OCI-LY7 (cell line): ENCODE measurements at regions not wholly inside any gene's neighbourhood (a gene's known extent, or its start where the extent isn't known, plus 50 kb on each side); places are given as distances from the start of the nearest gene placed in this dataset.

Source experiments
- BruUV-seq: library from RNA; stranded (reverse); fragments of 400-500 nt; replicated peaks from 2 replicates; lab custom pipeline; 2021; lab: Mats Ljungman, UMichigan
- CTCF ChIA-PET: fragments of 300-600 bp; sonication (Branson Sonifier 250); formaldehyde crosslinking; loops from one replicate; lab custom pipeline; 2022; ENCODE audit warnings: antibody characterized with exemption; ENCODE audit not compliant: unreplicated experiment; lab: Charles Lee
- POLR2A ChIA-PET: fragments of 300-600 bp; sonication (Branson Sonifier 250); formaldehyde crosslinking; loops from one replicate; lab custom pipeline; 2022; ENCODE audit warnings: antibody characterized with exemption; lab: Charles Lee
- DNase-seq: peaks from one replicate; pipeline ENCODE4 v3.0.0-alpha.2; 2015; ENCODE audit warnings: low spot score
- H2AFZ ChIP-seq: fragments of 200-600 bp; sonication (generic), shearing (Covaris generic); 2 replicates; pipeline ENCODE4 v1.6.1; 2014; ENCODE audit warnings: mild to moderate bottlenecking, antibody characterized with exemption, low read length, moderate library complexity
- H3K27ac ChIP-seq: fragments of 200-600 bp; sonication (generic); 2 replicates; pipeline ENCODE4 v1.5.1; 2014; ENCODE audit warnings: mixed run types, low read depth, mild to moderate bottlenecking, moderate library complexity, low read length, inconsistent platforms; ENCODE audit not compliant: poor library complexity, severe bottlenecking
- H3K36me3 ChIP-seq: fragments of 200-600 bp; sonication (generic); 2 replicates; pipeline ENCODE4 v1.6.1; 2014; ENCODE audit warnings: mild to moderate bottlenecking, antibody characterized with exemption, low read length, moderate library complexity, mixed read lengths; ENCODE audit not compliant: insufficient read depth
- H3K4me1 ChIP-seq: fragments of 200-600 bp; sonication (generic); 2 replicates; pipeline ENCODE4 v1.5.1; 2014; ENCODE audit warnings: mild to moderate bottlenecking, low read length; ENCODE audit not compliant: insufficient read depth, poor library complexity, severe bottlenecking
- H3K4me2 ChIP-seq: fragments of 200-600 bp; sonication (generic); 2 replicates; pipeline ENCODE4 v1.6.1; 2014; ENCODE audit warnings: mild to moderate bottlenecking, low read length
- H3K4me3 ChIP-seq: fragments of 200-600 bp; sonication (generic); 2 replicates; pipeline ENCODE4 v1.5.1; 2014; ENCODE audit warnings: mild to moderate bottlenecking, low read depth, low read length; ENCODE audit not compliant: poor library complexity, severe bottlenecking
- H3K79me2 ChIP-seq: fragments of 200-600 bp; sonication (generic); 2 replicates; pipeline ENCODE4 v1.6.1; 2016; ENCODE audit warnings: low read depth, mild to moderate bottlenecking, low read length, moderate library complexity, mixed read lengths; ENCODE audit not compliant: insufficient read depth
- H3K9me2 ChIP-seq: fragments of 200-600 bp; sonication (generic); 2 replicates; pipeline ENCODE4 v1.6.1; 2016; ENCODE audit warnings: mild to moderate bottlenecking, low read length, mixed read lengths; ENCODE audit not compliant: insufficient read depth
- H3K9me3 ChIP-seq: fragments of 200-600 bp; sonication (generic); 2 replicates; pipeline ENCODE4 v1.6.1; 2014; ENCODE audit warnings: mild to moderate bottlenecking, mixed run types, low read length, mixed read lengths
- H4K20me1 ChIP-seq: fragments of 200-600 bp; sonication (generic); 2 replicates; pipeline ENCODE4 v1.6.1; 2014; ENCODE audit warnings: mild to moderate bottlenecking, antibody characterized with exemption, low read length, moderate library complexity, mixed read lengths; ENCODE audit not compliant: insufficient read depth
- EZH2phosphoT487 ChIP-seq: fragments of 200-600 bp; sonication (generic); IDR thresholded peaks from 2 replicates; pipeline ENCODE4 v1.6.1; 2018; ENCODE audit warnings: low read depth, borderline replicate concordance, mild to moderate bottlenecking, mixed run types, antibody characterized with exemption, low read length, moderate library complexity, mixed read lengths
- intact Hi-C: fragments of 100-400 bp; cut with micrococcal nuclease; formaldehyde crosslinking; loops from one replicate; pipeline ENCODE4 v1.10.0; 2022; ENCODE audit not compliant: unreplicated experiment
- TF ChIP-seq, protein P1 (sequence below): fragments of 200-600 bp; sonication (generic); conservative IDR thresholded peaks from 2 replicates; pipeline ENCODE4 v1.5.1; 2014; ENCODE audit warnings: mild to moderate bottlenecking, antibody characterized with exemption, low read length, moderate library complexity, mixed read lengths

DNA sequence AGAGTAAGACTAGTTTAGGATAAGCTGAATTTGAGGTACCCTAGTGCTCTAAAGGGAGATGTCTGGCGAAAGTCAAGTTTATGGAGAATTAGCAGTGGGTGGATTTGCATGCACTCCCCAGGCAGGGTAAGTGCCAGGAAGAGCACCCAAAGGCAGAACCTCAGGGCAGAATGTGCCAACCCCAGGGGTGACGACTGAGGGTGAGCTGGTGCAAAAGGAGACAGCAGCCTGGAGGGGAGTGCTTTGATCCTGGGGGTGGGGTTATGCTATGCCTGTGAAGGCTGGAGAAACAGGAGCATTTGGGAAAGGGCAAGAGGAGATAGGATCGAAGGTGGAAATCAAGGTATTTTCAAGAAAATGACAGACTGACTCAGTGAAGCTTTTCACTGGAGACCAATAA, 208.5 kb upstream of the PDE10A start:
- no peaks in the 10 kb centered on the region for H3K9me3 ChIP-seq
- no peak overlapping the region for H3K4me3 ChIP-seq
- TF ChIP-seq, protein P1, sequence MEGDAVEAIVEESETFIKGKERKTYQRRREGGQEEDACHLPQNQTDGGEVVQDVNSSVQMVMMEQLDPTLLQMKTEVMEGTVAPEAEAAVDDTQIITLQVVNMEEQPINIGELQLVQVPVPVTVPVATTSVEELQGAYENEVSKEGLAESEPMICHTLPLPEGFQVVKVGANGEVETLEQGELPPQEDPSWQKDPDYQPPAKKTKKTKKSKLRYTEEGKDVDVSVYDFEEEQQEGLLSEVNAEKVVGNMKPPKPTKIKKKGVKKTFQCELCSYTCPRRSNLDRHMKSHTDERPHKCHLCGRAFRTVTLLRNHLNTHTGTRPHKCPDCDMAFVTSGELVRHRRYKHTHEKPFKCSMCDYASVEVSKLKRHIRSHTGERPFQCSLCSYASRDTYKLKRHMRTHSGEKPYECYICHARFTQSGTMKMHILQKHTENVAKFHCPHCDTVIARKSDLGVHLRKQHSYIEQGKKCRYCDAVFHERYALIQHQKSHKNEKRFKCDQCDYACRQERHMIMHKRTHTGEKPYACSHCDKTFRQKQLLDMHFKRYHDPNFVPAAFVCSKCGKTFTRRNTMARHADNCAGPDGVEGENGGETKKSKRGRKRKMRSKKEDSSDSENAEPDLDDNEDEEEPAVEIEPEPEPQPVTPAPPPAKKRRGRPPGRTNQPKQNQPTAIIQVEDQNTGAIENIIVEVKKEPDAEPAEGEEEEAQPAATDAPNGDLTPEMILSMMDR, result no peak
- no peak for TF ChIP-seq EZH2phosphoT487
- intact Hi-C loops, result no loop called here
- no peaks in the 10 kb centered on the region for H3K79me2 ChIP-seq
- H3K4me2 ChIP-seq, result no peak overlapping the region
- no TSS peak for BruUV-seq
- CTCF ChIA-PET, result no interaction called here
- H3K9me2 ChIP-seq, result no peaks in the 10 kb centered on the region
- no peaks in the 10 kb centered on the region for H3K36me3 ChIP-seq
- DNase-seq, result no peak
- no peaks in the 10 kb centered on the region for H3K4me1 ChIP-seq
- H2AFZ ChIP-seq, result no peak overlapping the region
- H4K20me1 ChIP-seq, result no peaks in the 10 kb centered on the region
- POLR2A ChIA-PET, result interaction anchor here (0.6 kb wide), 1 partner anchor 19 kb away, joined by 3 read pairs; no protein-coding TSS in a partner anchor
- no peak overlapping the region for H3K27ac ChIP-seq

DNA sequence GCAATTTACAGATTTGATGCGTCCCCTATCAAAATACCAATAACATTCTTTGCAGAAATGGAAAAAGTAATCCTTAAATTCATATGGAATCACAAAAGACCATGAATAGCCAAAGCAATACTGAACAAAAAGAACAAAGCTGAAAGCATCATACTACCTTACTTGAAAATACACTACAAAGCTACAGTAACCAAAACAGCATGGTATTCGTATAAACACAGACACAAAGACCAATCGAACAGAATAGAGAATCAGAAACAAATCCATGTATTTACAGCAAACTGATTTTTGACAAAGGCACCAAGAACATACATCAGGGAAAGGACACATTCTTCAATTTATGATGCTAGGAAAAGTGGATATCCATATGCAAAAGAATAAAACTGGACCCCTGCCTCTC, 206.5 kb upstream of the PDE10A start:
- Histone ChIP-seq H3K4me1 (no peaks in the 10 kb centered on the region), H3K9me2 (no peaks in the 10 kb centered on the region), H3K27ac (no peak overlapping the region), H3K9me3 (no peaks in the 10 kb centered on the region), H3K79me2 (no peaks in the 10 kb centered on the region), H4K20me1 (no peaks in the 10 kb centered on the region), H2AFZ (no peak overlapping the region), H3K36me3 (no peaks in the 10 kb centered on the region), H3K4me2 (no peak overlapping the region), H3K4me3 (no peak overlapping the region)
- DNase-seq, result no peak
- BruUV-seq, result no TSS peak
- CTCF ChIA-PET, result no interaction called here
- TF ChIP-seq, protein P1, result no peak
- no peak for TF ChIP-seq EZH2phosphoT487
- intact Hi-C loops, result no loop called here
- POLR2A ChIA-PET, result interaction anchor here (0.7 kb wide), 1 partner anchor 966 kb away, joined by 4 read pairs; no protein-coding TSS in a partner anchor

DNA sequence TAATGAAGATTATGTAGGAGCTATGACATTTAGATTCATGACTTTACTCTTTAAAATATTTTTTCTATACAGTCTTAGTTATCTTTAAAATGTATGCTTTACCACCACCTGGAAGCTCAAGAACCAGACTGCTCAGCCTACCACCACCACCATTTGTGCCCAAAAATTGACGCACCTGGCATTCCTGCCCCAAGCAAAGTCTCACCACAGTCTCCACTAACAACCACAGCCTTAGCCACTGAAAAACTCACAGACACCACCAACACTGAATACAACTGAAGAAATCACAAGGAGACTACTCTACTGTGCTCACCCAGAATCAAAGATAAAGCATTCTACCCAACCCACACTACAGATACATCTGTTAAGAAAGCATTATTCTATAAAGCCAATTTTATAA, 201.9 kb upstream of the PDE10A start:
- Histone ChIP-seq H3K4me2 (no peak overlapping the region), H4K20me1 (no peaks in the 10 kb centered on the region), H3K79me2 (no peaks in the 10 kb centered on the region), H3K27ac (no peak overlapping the region), H3K4me3 (no peak overlapping the region), H2AFZ (no peak overlapping the region), H3K36me3 (no peaks in the 10 kb centered on the region), H3K4me1 (no peaks in the 10 kb centered on the region), H3K9me3 (no peaks in the 10 kb centered on the region), H3K9me2 (no peaks in the 10 kb centered on the region)
- ChIA-PET CTCF (no interaction called here), POLR2A (no interaction called here)
- TF ChIP-seq EZH2phosphoT487, result no peak
- TF ChIP-seq, protein P1, result no peak
- intact Hi-C loops, result no loop called here
- BruUV-seq, result no TSS peak
- DNase-seq, result no peak
